ENCODE measurements at regions not wholly inside any gene's neighbourhood (a gene's known extent, or its start where the extent isn't known, plus 50 kb on each side); places are given as distances from the start of the nearest gene placed in this dataset.
"Not testable (repeated sequence)": the region's sequence is repeated elsewhere in the genome, so short reads cannot be mapped to it uniquely, and the experiment has no call there.

DNA sequence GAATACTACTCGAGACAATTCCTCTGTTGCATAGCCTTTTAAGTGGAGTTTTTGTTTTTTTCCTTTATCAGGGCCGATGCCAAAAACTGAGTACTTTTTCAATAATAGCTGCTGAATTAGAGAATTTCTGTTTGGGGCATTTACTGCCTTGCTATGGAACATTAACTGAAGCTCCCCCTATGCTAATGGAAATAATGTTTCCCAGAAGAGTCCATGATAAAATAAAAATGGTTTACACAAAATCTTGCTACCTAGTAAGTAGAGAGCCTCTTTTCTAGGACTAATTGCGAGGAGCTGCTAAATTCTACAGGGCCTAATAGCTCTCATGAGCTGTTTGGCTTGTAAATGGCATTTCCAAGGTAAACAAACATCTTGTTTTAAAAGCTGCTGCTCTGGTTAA, 128.2 kb upstream of the MYO10 start:
- POLR2A ChIA-PET (ENCODE audit: low non-redundant PET), result no interaction called here
- CTCF ChIA-PET, result no interaction called here
- intact Hi-C loops (cut with micrococcal nuclease; ENCODE audit: unreplicated experiment), result no loop called here

GRCh38 chr5:17065458-17065857, 129.4 kb upstream of the MYO10 start:
- intact Hi-C loops (cut with micrococcal nuclease; ENCODE audit: unreplicated experiment), result no loop called here
- Histone ChIP-seq H3K27me3 (replicated peaks; ENCODE audit: insufficient read depth, low read depth, low read length, poor library complexity) (no peaks in the 10 kb centered on the region), H3K4me1 (ENCODE audit: insufficient read depth, low read length, poor library complexity, severe bottlenecking) (peaks cover 9% of the 10 kb centered on the region), H3K27ac (ENCODE audit: low read depth, low read length, poor library complexity, severe bottlenecking) (no peak overlapping the region), H3K4me3 (ENCODE audit: low read depth, low read length, poor library complexity, severe bottlenecking) (no peak overlapping the region), H3K9me3 (ENCODE audit: low read depth, low read length, poor library complexity, severe bottlenecking) (no peaks in the 10 kb centered on the region), H3K36me3 (ENCODE audit: insufficient read depth, low read length, poor library complexity, severe bottlenecking) (no peaks in the 10 kb centered on the region)
- ChIA-PET POLR2A (ENCODE audit: low non-redundant PET) (no interaction called here), CTCF (no interaction called here)
- BruUV-seq (replicated peaks), result no TSS peak
- no peak for TF ChIP-seq EZH2 (IDR thresholded peaks at IDR 0.05; ENCODE audit: borderline replicate concordance, low read depth, low read length, poor library complexity, severe bottlenecking)
- TF ChIP-seq, protein P1, sequence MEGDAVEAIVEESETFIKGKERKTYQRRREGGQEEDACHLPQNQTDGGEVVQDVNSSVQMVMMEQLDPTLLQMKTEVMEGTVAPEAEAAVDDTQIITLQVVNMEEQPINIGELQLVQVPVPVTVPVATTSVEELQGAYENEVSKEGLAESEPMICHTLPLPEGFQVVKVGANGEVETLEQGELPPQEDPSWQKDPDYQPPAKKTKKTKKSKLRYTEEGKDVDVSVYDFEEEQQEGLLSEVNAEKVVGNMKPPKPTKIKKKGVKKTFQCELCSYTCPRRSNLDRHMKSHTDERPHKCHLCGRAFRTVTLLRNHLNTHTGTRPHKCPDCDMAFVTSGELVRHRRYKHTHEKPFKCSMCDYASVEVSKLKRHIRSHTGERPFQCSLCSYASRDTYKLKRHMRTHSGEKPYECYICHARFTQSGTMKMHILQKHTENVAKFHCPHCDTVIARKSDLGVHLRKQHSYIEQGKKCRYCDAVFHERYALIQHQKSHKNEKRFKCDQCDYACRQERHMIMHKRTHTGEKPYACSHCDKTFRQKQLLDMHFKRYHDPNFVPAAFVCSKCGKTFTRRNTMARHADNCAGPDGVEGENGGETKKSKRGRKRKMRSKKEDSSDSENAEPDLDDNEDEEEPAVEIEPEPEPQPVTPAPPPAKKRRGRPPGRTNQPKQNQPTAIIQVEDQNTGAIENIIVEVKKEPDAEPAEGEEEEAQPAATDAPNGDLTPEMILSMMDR (conservative IDR thresholded peaks at IDR 0.05; ENCODE audit: low read depth, low read length), result no peak
- DNase-seq (ENCODE audit: low spot score), result no peak

More for the DNA sequence above, 128.2 kb upstream of the MYO10 start:
- Histone ChIP-seq H3K27ac (ENCODE audit: low read depth, low read length, poor library complexity, severe bottlenecking) (no peak overlapping the region), H3K4me3 (ENCODE audit: low read depth, low read length, poor library complexity, severe bottlenecking) (no peak overlapping the region), H3K9me3 (ENCODE audit: low read depth, low read length, poor library complexity, severe bottlenecking) (no peaks in the 10 kb centered on the region), H3K4me1 (ENCODE audit: insufficient read depth, low read length, poor library complexity, severe bottlenecking) (no peaks in the 10 kb centered on the region), H3K36me3 (ENCODE audit: insufficient read depth, low read length, poor library complexity, severe bottlenecking) (no peaks in the 10 kb centered on the region), H3K27me3 (replicated peaks; ENCODE audit: insufficient read depth, low read depth, low read length, poor library complexity) (no peaks in the 10 kb centered on the region)
- DNase-seq (ENCODE audit: low spot score), result no peak
- no peak for TF ChIP-seq EZH2 (IDR thresholded peaks at IDR 0.05; ENCODE audit: borderline replicate concordance, low read depth, low read length, poor library complexity, severe bottlenecking)
- TF ChIP-seq, protein P1 (conservative IDR thresholded peaks at IDR 0.05; ENCODE audit: low read depth, low read length), result no peak
- BruUV-seq (replicated peaks), result no TSS peak

- CTCF ChIA-PET; POLR2A ChIA-PET (ENCODE audit: low non-redundant PET): not testable (repeated sequence)
Measured at GRCh38 chr5:17066026-17066425, 129.9 kb upstream of the MYO10 start.

DNA sequence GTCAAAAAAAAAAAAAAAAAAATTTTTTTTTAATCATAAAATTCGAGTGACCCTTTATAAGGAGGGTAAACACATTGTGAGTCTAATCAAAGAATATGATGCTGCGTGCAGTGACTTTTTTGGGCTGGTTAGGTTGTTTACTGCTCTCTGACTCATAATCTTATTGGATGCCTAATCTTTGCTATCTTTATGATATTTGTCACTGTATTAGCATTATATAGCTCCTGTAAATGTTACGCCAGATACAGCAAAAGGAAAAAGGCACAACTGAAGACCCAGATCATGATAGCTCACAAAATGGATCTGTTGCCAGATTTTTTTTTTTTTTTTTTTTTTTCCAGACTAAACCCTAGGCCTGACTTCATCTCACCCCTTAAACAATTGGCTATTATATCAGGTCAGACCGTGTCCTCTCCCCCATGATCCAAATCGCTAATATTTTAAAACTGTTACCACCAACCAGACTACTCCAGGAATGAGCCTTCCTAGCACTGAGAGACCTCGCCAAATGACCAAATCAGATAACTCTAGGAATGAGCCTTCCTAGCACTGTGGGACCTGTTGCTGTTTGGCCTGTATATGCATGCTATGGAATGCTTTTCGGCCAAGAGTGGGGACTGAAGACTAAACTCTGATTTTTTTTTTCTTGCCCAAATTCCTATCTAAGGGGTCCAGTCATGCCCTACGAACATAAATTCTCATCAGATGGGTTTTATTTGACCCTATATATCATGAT, 131.7 kb upstream of the MYO10 start:
- H3K27ac ChIP-seq (ENCODE audit: low read depth, low read length, poor library complexity, severe bottlenecking), result no peak overlapping the region

More at GRCh38 chr5:17066026-17066425, 129.9 kb upstream of the MYO10 start:
- H3K36me3 ChIP-seq (ENCODE audit: insufficient read depth, low read length, poor library complexity, severe bottlenecking); H3K27me3 ChIP-seq (replicated peaks; ENCODE audit: insufficient read depth, low read depth, low read length, poor library complexity); H3K27ac ChIP-seq (ENCODE audit: low read depth, low read length, poor library complexity, severe bottlenecking); BruUV-seq (replicated peaks); H3K4me3 ChIP-seq (ENCODE audit: low read depth, low read length, poor library complexity, severe bottlenecking); intact Hi-C loops (cut with micrococcal nuclease; ENCODE audit: unreplicated experiment); H3K9me3 ChIP-seq (ENCODE audit: low read depth, low read length, poor library complexity, severe bottlenecking); DNase-seq (ENCODE audit: low spot score): not testable (repeated sequence)
- H3K4me1 ChIP-seq (ENCODE audit: insufficient read depth, low read length, poor library complexity, severe bottlenecking), result peaks cover 13% of the 10 kb centered on the region

More for the DNA sequence above, 131.7 kb upstream of the MYO10 start:
- TF ChIP-seq, protein P1 (conservative IDR thresholded peaks at IDR 0.05; ENCODE audit: low read depth, low read length), result no peak
- no peak for TF ChIP-seq EZH2 (IDR thresholded peaks at IDR 0.05; ENCODE audit: borderline replicate concordance, low read depth, low read length, poor library complexity, severe bottlenecking)
- H3K4me3 ChIP-seq (ENCODE audit: low read depth, low read length, poor library complexity, severe bottlenecking), result no peak overlapping the region
- DNase-seq (ENCODE audit: low spot score), result no peak
- no TSS peak for BruUV-seq (replicated peaks)
- peaks cover 13% of the 10 kb centered on the region for H3K4me1 ChIP-seq (ENCODE audit: insufficient read depth, low read length, poor library complexity, severe bottlenecking)
- H3K9me3 ChIP-seq (ENCODE audit: low read depth, low read length, poor library complexity, severe bottlenecking), result no peaks in the 10 kb centered on the region
- ChIA-PET POLR2A (ENCODE audit: low non-redundant PET) (no interaction called here), CTCF (interaction anchor here (0.6 kb wide), 1 partner anchor 11 kb away, joined by 3 read pairs; no protein-coding TSS in a partner anchor)
- intact Hi-C loops (cut with micrococcal nuclease; ENCODE audit: unreplicated experiment), result no loop called here
- H3K36me3 ChIP-seq (ENCODE audit: insufficient read depth, low read length, poor library complexity, severe bottlenecking), result no peaks in the 10 kb centered on the region
- H3K27me3 ChIP-seq (replicated peaks; ENCODE audit: insufficient read depth, low read depth, low read length, poor library complexity), result no peaks in the 10 kb centered on the region
